CD4-positive, alpha-beta T cell treated with Interleukin-21 for 1 hour (primary cell): ENCODE measurements at regions not wholly inside any gene's neighbourhood (a gene's known extent, or its start where the extent isn't known, plus 50 kb on each side); places are given as distances from the start of the nearest gene placed in this dataset.

ENCODE experiments used
- DNase-seq: peaks from one replicate; pipeline ENCODE4 v3.0.0-alpha.2; 2020

DNA sequence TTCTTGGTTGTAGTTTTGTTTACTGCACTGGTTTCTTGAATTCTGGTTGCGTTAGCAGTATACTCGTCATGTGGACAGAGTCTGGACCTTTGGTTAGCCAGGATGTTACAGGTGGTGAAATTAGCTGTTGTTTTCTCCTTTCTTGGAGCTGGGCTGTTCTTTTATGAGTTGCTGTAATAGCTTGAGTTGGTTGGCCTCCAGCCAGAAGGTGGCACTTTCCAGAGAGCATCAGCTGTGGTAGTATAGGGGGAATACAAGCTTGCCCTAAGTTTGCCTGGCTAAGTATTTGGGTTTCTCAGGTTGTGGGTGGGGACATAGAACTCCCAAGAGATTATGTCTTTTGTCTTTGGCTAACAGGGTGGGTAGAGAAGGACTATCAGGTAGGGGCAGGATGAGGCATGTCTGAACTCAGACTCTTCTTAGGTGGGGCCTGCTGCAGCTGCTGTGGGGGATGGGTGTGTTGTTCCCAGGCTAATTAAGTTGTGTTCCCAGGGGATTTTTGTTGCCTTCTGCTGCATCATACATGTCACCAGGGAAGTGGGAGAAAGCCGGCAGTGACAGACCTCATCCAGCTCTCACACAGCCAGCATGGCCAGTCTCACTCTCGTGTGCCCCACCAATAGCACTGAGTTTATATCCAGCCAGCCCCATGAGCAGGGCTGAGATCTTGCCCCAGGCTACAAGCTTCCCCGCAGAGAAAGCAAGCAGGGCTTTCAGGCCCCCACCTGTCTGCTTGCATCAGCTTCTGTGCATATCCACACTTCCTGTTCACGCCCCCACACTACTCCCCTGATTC, 246.7 kb upstream of the TPK1 start:
- DNase-seq = no peak

DNA sequence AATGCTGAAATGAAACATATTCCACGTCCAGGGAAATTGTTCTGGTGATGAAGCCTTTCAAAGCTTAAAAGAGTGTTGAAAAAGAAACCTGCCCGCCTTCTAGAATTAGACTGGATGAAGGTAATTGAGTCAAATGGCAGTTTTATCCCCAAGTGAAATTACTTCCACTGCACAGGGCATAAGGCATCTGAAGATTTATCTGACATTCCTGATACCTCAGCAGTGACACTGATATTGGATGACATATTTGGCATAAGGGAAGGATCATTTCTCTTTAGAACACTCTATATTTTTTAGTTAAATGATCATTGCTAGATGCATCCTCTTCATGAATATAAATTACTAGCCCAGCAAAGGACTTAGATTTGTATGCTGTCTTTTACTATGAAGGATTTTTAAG, 229.6 kb upstream of the TPK1 start:
- DNase-seq = no peak

DNA sequence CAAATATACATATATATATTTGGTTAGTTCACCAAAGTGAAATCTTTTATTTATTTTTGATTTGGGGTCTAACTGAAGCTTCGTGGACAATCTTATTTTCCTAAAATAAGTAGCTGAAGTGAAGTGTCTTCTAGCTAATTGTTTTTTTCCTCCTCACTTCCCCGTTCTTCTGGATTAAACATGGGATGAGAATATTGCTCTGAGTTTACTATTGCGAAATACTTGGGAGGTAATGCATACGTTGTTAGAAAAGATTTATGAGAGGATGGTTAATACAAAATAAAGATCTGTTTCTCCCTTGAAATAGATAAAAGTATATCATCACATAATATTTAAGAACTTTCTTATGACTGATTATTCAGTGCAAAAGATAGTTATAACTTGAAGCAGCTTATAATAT, 228.3 kb upstream of the TPK1 start:
- DNase-seq = no peak

DNA sequence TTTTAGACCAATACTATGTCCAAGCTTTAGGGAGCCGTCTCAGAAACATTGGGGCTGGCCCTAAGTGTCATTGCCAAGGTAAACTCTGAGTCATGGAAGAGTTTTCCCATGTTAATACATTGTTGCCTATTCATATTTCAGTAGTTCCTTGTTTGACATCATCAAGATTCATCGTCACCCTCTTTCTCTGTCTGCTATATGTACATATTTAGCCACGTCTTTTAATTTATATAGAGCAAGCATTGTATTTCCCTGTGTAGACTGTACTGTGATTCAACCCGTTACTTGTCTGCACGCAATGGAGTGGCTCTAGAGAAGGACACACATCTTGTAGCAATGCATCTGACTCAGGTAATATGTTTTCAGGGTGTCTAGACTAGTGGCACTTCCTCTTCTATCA, 217.9 kb upstream of the TPK1 start:
- DNase-seq = no peak

DNA sequence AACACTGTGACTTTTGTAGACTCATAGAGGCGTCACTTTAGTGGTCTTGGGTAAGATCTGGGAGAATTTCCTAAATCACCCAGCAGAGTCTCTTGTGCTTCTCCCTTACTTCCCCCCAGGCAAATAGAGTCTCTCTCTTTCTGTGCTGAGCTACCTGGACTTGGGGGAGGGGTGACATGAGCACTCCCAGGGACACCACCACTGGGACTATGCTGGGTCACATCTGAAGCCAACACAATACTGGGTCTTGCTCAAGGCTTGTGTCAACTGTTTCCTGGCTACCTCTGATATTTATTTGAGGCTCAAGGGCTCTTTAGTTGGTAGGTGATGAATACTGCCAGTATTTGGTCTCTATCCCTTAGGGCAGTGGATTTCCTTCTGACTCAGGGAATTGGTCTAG, 214.6 kb upstream of the TPK1 start:
- no peak for DNase-seq

DNA sequence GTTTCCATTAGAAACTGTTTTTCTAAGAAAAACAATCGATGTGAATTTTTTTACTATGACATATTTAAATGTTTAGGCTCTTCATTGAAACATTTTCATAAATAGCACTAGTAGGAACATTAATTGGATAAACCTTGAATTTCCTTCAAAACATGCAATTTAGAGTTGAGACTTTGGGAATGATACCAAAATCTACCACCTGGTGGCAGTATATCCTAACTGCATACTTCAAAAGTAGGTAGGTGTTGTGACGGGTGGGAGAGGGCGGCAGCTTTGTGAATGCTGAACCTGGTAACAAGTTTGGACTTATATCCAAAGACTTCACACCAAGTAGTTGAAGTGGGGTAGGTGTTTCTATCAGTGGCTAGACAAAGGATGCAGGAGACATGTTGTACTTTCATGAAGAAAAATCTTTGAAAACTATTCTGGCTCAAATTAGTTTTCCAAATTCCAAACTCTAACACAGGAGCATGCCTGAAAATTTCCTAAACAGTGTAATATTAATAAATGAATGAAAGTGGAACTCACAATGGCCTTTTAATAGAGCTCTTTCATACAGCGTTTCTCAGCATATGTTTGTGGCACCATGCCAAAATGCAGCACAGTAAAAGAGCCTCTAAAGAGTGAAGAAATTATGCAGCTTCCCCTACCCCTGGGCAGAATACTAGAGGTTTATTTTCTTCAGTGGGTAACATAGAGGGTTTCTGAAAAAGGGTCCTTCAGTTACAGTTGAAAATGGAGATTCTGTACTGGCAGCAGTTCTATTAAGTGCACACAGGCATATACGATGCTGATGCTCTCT, 201.0 kb upstream of the TPK1 start:
- DNase-seq = peak; percentile 45

DNA sequence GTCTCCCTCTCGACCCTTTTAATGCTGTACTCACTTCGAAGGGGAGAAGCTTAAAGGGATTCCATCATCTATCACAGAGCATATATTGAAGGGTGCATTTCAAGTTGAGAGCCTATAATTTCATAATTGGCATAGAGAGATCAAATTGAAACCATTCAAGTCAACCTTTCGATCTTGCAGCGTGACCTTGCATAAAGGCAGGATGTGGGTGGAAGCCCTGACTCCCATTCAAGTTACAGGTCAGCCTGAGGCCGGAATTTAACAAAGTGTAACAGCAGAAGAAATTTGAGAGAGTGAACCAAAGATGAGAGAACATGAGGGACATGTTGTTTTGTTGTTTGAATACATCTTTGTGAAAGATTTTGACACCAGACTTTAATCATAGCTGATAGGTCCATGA, 195.3 kb upstream of the TPK1 start:
- DNase-seq = no peak

DNA sequence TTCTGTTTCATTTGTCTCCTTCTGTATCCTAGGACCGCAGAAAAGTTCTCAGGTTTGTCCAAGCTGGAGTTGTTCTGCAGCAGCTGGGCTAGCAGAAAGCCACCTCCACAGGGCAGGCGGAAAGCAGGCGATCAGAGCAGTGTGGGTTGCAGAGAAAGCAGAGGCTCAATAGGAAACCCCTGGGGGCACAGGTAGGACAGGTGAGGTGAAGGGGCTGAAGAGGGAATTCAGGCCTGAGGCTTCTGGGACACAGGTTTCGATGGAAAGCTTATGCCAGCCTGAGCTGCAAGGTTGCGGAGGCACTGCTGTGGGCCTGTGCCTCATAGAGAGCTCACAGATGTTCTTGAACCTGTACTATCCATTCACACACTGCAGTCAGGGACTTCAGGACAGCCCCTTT, 194.9 kb upstream of the TPK1 start:
- DNase-seq = no peak

DNA sequence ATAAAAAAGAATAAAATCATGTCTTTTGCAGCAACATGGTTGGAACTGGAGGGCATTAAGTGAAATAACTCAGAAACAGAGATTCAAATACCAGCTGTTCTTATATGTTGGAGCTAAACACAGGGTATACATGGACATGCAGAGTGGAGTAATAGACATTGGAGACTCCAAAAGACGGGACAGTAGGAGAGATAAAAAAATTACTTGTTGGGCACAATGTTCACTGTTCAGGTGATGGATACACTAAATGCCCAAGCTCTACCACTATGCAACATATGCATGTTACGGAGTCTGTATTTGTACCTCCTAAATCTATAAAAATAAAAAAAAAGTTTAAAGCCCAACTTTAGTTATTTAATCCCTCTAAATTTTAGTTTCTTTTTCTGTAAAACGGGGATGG, 184.6 kb upstream of the TPK1 start:
- no peak for DNase-seq

DNA sequence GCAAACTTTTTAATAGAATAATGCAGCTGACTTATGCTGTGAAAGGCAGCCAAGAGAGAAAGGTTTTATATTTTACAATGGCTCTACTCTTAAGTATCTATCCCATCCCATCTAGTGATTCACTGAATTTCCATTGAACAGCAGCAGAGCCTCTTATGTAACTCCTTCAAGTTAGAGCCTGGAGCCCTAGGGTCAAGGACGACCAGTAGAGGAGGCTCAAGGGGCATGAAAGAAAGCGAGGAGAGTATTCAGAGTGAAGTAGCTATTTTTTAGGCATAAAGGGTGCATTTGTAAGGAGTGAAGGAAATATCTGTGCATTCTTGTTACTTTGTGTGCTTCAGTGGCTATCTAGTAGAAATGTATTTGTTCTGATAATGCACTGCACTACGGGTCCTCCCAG, 180.2 kb upstream of the TPK1 start:
- no peak for DNase-seq

DNA sequence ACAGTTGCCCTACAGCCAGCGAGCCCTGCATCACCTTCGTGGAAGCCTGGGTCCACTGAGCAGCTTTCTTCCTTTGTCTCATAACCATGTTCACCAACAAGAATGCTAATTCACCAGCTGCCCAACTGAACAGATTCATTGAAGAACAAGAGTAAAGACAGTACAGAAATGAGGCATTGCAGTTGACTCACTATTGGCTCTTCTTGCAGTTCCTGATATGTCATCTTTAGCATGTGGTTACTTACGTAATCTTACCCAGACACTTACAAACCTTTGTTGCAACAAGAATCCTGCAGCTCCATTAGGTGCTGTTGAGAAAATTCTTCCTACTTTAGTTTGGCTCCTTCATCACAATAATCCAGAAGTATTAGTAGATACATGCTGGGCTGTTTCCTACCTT, 174.0 kb upstream of the TPK1 start:
- no peak for DNase-seq

DNA sequence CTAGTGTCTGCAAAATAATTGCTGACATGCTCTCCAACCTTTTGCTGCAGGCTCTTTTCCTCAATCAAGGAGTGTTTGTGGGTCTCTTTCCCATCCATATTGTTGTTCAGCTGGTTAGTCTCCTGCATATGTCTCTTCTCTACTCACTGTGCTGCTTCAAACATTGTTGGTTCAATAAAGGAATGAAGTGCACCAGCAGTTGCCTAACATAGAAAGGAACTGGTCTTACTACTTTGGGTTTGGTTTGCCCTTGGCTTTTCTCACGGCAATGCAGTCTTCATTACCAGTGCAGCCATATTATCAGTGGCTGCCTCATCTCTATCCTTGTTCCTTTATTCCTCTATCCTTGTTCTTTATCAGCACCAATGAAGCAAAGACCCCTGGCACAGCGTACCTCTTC, 169.7 kb upstream of the TPK1 start:
- no peak for DNase-seq

DNA sequence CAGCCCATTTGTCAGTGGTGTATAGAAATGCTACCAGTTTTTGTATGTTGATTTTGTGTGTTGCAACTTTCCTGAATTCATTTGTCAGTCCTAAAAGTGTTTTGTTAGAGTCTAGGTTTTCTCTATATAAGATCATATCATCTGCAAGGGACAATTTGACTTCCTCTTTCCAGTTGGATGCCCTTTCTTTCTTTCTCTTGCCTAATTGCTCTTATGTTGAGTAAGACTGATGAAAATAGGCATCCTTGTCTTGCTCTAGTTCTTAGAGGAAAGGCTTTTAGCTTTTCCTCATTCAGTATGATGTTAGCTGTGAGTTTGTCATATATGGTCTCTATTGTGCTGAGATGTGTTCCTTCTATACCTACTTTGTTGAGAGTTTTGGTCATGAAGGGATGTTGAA, 161.7 kb upstream of the TPK1 start:
- no peak for DNase-seq

DNA sequence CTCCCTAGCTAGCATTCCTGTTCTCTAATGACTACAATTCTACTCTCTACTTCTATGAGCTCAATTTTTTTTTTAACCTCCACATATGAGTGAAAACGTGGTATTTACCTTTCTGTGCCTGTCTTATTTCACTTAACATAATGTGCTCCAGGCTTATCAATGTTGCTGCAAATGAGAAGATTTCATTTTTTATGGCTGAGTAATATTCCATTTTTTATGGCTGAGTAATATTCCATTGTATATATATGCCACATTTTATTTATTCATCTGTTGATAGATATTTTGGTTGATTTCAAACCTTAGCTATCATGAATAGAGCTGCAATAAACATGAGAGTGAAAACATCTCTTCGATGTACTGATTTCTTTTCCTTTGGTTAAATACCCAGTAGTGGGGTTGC, 159.6 kb upstream of the TPK1 start:
- DNase-seq = no peak

DNA sequence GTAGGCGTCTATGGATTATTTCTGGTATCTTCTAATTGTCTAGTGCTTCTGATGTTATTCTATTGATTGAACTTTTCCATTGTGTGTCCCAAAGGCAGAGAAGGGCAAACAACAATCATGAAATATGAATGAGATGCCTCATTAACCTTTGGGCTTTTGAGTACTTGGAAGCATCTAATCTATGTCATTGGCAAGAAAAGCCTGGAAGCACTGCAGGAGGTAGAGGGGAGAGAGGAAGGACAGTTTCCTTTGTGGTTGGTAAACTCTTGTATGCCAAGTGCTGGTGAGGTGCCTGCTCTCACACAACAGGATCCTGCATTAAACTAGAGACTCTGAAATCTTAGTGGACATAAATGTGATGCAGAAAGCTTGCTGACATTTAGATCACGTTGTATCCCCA, 155.2 kb upstream of the TPK1 start:
- DNase-seq = no peak

DNA sequence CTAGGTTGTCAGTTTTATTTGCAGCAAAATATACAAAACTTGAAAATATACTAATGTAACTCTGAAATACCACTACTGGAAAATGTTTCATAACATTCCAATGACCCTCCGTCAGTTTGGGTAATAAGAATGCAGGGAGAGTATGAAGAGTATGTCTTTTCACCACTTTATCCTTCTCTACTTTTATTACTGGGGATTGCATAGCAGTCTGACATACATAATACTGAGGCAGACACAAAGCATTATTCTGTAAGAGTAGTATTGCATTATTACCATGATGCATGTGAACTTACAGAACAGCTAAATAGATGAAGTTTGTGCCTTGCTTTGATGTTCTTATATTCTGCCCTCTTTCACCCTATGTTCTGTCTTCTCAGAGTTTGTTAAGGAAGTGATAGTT, 151.8 kb upstream of the TPK1 start:
- no peak for DNase-seq

DNA sequence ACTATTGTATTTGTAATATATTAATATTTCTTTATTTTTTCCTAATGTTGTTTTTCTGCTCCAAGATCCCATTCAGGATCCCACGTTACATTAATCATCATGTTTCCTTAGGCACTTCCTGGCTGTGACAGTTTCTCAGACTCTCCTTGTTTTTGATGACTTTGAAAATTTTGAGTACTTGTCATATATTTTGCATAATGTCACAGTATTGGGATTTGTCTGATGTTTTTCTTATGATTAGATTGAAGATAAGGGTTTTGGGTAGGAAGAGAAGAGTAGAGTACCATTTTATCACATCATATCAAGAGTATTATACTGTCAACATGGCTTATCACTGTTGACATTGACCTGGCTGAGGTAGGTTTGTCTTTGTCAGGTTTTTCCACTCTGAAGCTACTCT, 146.3 kb upstream of the TPK1 start:
- DNase-seq = no peak

DNA sequence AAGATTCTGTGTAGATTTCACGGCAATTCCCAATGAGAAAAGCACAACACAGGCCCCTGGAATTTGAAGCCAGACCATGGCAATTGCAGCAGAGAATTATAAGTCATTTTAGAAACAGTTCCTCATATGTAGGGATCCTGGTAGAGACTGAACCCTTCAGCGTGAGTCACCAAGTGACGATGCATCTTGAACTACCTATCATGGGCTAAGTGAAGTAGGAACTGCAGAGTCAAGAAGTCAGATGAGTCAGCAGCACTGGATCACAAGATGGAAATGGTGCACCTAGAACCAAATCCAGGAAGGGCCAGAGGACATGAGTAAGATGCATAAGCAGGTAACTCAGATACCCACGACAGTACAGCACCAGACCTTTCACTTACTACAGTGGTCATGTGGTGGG, 140.0 kb upstream of the TPK1 start:
- DNase-seq = no peak

DNA sequence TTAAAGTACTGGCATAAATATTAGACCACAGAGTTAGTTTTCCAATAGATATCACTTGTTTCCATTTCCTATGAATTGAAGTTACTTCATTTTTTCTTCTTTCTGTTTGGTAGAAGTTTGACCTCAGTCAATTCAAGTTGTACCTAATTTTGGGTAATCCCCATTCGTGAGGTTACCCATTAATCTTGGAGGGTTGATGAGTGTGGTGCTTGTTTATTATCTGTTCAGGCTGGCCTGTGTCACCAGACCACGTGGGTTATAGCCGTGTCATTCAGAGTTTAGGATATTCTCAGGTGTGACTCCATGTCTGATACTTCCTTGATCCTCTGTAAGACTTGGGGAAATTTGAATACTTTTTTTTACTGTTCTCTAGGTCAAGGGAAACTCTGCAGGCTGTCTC, 133.9 kb upstream of the TPK1 start:
- no peak for DNase-seq

DNA sequence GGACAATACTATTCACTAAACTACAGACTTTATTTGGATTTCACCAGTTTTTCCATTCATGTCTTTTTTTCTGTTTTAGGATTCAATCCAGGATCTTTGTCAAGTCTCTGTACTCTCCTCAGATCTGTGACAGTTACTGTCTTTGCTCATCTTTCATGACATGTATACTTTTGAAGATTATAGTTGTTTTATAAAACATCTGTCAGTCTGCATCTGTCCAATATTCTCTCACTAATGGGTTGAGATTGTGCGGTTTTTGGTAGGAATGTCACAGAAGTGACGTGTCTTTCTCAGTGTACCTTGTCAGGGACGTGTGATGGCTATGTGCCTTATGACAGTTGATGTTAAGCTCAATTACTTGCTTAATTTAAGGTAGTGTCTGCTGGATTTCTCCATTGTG, 124.9 kb upstream of the TPK1 start:
- DNase-seq = no peak

DNA sequence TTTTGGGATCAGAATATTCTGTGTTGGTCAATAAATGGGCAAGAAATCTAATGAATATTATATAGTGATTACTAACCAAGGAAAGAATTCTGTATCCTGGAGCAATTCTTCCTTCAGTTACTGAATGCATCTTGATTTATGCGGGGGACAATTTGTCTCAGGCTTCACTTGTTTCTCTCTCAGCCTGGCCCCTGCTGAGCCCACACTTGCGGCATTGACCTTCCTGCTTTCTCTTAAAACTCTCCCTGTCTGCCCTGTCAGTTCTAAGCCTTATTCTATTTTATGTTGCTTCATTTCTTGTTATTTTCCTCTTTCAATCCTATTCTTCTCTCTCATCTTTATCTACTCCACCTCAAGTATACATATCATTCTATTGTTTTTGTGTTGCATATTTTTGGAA, 122.1 kb upstream of the TPK1 start:
- no peak for DNase-seq

DNA sequence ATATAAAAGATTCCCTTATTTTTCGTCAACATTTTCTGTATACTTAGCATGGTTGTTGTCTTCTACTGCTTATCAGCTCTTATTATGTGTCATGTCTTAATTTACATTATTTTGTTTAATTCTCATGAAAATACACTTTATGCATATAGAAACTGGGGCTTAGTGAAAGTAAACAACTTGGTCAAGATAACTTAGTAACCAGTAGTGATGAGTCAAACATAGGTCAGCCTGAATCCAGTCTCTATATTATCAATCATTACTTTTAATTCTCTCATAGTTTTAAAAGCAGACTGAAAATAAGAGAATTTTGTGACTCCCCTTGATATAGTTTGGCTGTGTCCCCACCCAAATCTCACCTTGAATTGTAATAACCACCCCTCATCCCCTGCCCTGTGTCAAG, 119.6 kb upstream of the TPK1 start:
- no peak for DNase-seq

DNA sequence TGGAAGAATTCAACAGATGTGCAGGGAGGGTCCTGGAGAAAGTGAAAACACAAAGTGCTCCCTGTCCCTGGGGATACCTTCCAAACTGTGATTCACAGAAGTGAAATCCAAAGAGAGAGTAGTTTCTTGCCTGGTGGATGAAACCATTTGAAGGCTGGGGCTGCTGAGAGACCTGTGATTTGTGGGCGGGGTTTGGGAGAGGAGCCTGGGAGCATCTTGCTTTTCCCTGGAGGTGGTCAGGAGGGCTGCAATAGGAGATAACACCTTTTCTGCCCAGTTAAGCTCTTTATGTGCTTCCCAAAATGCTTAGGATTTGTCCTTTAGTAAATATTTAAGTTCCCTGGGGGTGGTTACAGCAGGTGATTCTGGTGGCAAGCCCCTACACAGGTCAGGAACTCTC, 105.3 kb upstream of the TPK1 start:
- no peak for DNase-seq

DNA sequence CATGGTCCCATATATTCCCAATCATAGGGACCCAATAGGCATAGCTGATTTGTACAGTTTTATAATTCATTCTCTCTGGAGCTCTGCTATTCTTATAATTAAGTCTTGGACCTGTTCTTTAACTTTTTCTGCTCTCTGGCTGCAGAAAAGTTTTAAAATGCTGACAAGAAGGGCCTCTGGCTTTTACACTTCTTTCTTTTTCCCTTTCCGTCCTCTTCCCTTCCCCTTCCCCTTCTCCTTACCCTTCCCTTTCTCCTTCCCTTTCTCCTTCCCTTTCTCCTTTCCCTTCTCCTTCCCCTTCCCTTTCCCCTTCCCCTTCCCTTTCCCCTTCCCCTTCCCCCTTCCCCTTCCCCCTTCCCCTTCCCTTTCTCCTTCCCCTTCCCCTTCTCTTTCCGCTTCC, 101.3 kb upstream of the TPK1 start:
- DNase-seq = no peak

DNA sequence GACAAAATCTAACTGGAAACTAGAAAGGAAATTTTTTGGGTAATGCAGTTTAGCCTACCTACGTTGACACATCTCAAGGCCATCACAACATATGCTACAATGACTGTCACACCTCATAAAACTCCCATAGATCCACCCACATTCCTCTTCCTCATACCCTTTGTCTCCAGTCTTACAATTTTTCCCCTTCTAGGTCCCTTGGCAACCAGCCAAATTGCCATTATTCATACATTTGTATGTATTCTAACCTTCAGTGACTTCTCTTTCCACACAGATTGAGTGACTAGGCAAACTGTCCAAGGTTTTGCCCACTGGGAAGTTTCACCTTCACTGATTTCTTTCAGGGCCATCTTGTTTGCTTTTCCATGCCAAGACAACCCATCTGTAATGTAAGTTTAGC, 100.5 kb upstream of the TPK1 start:
- no peak for DNase-seq
